ENCODE measurements at regions not wholly inside any gene's neighbourhood (a gene's known extent, or its start where the extent isn't known, plus 50 kb on each side); places are given as distances from the start of the nearest gene placed in this dataset.

DNA sequence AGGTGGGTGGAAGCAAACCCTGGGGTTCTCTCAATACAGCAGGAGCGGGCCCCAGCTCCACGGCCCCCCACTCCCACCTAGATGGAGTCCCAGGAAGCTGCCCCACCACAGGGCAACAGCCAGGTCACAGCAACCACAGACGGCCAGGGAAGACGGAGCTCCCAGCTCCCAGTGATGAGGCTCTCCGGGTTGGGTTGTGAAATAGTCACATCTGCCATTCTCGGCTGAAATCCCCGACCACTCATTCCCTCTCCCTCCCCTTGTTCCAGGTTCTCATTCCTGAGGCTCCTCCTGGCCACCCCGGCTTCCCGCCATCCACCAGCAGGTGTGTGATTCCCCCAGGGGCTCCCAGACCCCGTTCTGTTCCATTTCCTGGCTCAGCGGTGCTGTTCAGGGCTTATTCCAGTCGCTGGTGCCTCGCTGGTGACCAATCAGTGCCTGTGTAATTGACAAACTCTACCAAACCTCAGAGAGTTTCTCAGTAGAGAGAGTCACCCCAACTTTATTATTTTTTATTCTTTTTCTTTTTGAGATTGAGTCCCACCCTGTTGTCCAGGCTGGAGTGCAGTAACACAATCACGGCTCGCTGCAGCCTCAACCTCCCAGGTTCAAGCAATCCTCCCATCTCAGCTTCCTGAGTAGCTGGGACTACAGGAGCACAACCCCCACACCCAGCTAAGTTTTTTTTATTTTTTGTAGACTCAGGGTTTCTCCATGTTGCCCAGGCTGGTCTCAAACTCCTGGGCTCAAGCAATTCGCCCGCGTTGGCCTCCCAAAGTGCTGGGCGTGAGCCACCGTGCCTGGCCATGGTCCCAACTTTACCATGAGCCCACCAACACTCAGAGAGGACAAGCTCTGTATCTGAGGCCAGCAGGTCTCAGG, 63.2 kb downstream of the SHANK2 start:
- no peak overlapping the region for H3K27ac Mint-ChIP-seq
- intact Hi-C loops (cut with micrococcal nuclease): no loop called here
- H3K4me3 Mint-ChIP-seq: no peak overlapping the region
- no peaks in the 10 kb centered on the region for H3K27me3 Mint-ChIP-seq
- no peaks in the 10 kb centered on the region for H3K4me1 Mint-ChIP-seq
- H3K9me3 Mint-ChIP-seq: no peaks in the 10 kb centered on the region
- no peaks in the 10 kb centered on the region for H3K36me3 Mint-ChIP-seq (ENCODE audit: low read depth)
- DNase-seq: no peak

- intact Hi-C loops (cut with micrococcal nuclease): no loop called here
- Mint-ChIP-seq H3K4me1 (no peaks in the 10 kb centered on the region), H3K9me3 (no peaks in the 10 kb centered on the region), H3K4me3 (no peak overlapping the region), H3K27ac (no peak overlapping the region), H3K36me3 (ENCODE audit: low read depth) (no peaks in the 10 kb centered on the region), H3K27me3 (no peaks in the 10 kb centered on the region)
- DNase-seq: no peak
These were observed 64.3 kb downstream of the SHANK2 start for GRCh38 chr11:71188073-71188472.

DNA sequence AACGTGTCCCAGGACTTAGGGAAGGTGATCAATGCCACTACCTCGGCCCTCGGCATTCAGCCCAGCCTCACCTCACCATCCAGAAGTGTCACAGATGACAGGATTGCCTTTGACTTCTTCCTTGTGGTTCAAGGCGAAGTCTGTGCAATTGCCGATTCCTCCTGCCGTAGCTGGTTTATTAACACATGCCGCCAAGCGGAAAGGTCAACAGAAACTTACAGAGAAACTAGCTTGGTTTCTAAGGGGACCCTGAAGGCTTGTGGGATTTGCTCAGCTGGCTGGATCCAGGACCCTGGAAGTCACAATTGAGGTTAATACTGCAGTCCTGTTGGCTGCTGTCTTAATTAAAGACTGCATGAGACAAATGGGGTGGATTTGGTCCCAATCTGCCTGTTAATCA, 65.6 kb downstream of the SHANK2 start:
- no peaks in the 10 kb centered on the region for H3K27me3 Mint-ChIP-seq

DNA sequence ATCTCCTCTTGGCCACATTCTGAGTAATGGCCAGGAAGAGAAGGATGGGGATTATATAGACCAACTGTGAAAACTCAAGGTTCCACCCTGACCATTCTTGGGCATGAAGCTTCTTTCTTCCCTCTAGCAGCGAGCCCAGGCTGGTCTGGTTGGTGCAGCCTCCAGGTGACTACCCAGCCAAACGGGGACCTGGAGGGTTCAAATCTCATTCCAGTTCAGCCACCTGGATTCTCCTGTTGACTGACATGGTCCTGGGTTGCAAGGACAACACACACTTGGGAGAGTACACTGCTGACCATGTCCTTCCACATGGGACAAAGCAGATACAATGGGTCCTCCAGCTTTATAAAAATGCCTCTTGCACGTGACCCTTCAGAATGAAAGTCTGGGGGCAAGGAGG, 67.0 kb downstream of the SHANK2 start:
- H3K27me3 Mint-ChIP-seq: peaks cover 2% of the 10 kb centered on the region
- no peaks in the 10 kb centered on the region for H3K4me1 Mint-ChIP-seq
- no peak overlapping the region for H3K4me3 Mint-ChIP-seq
- H3K36me3 Mint-ChIP-seq (ENCODE audit: low read depth): no peaks in the 10 kb centered on the region
- no peak for DNase-seq
- H3K27ac Mint-ChIP-seq: no peak overlapping the region
- H3K9me3 Mint-ChIP-seq: no peaks in the 10 kb centered on the region
- intact Hi-C loops (cut with micrococcal nuclease): no loop called here

More for the DNA sequence above, 65.6 kb downstream of the SHANK2 start:
- intact Hi-C loops (cut with micrococcal nuclease): no loop called here
- no peak overlapping the region for H3K27ac Mint-ChIP-seq
- H3K9me3 Mint-ChIP-seq: no peaks in the 10 kb centered on the region
- no peaks in the 10 kb centered on the region for H3K4me1 Mint-ChIP-seq
- no peak overlapping the region for H3K4me3 Mint-ChIP-seq
- H3K36me3 Mint-ChIP-seq (ENCODE audit: low read depth): no peaks in the 10 kb centered on the region
- DNase-seq: no peak

DNA sequence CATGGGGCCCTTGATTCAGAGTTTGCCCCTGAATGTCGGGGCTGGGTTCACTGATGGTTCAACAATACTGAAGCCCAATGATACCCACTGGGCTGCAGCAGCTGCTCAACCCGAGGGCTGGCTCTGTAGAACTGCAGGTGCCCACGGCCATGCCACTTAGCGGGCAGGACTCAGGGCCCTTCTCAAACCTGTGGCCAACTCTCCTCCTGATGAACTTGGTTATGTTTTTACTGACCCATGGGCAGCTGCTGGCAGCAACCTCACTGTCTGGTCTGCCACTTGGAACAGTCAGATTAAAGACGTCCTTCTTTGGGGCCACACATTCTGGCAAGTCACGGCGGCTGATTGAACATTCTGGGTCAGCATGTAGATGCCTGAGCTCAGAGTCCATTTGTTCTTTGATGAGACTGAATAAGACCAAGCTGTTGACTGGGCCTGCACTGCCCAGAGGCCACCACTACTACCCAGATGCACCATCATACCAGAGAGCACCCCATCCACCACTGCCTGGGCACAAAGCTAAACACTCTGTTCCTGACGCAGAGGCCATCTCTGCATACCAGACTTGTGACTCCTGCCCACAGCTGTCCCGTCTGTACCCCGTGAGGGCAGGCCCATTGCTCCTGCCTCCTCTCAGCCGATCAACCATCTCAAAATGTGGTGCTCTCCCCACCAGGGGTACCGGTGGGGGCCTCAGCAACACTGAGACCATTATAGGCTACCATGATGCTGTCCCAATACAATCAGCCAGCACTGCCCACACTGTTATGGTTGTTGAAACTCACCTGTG, 67.8 kb downstream of the SHANK2 start:
- DNase-seq: no peak
- Mint-ChIP-seq H3K4me3 (no peak overlapping the region), H3K27ac (no peak overlapping the region), H3K36me3 (ENCODE audit: low read depth) (no peaks in the 10 kb centered on the region), H3K9me3 (no peaks in the 10 kb centered on the region), H3K4me1 (no peaks in the 10 kb centered on the region), H3K27me3 (peaks cover 9% of the 10 kb centered on the region)
- intact Hi-C loops (cut with micrococcal nuclease): no loop called here

- H3K9me3 Mint-ChIP-seq: no peaks in the 10 kb centered on the region
- H3K27me3 Mint-ChIP-seq: peaks cover 12% of the 10 kb centered on the region
- H3K36me3 Mint-ChIP-seq (ENCODE audit: low read depth): no peaks in the 10 kb centered on the region
- H3K4me3 Mint-ChIP-seq: no peak overlapping the region
- intact Hi-C loops (cut with micrococcal nuclease): no loop called here
- H3K4me1 Mint-ChIP-seq: no peaks in the 10 kb centered on the region
- DNase-seq: no peak
- no peak overlapping the region for H3K27ac Mint-ChIP-seq
These were observed 68.5 kb downstream of the SHANK2 start for GRCh38 chr11:71183878-71184277.

DNA sequence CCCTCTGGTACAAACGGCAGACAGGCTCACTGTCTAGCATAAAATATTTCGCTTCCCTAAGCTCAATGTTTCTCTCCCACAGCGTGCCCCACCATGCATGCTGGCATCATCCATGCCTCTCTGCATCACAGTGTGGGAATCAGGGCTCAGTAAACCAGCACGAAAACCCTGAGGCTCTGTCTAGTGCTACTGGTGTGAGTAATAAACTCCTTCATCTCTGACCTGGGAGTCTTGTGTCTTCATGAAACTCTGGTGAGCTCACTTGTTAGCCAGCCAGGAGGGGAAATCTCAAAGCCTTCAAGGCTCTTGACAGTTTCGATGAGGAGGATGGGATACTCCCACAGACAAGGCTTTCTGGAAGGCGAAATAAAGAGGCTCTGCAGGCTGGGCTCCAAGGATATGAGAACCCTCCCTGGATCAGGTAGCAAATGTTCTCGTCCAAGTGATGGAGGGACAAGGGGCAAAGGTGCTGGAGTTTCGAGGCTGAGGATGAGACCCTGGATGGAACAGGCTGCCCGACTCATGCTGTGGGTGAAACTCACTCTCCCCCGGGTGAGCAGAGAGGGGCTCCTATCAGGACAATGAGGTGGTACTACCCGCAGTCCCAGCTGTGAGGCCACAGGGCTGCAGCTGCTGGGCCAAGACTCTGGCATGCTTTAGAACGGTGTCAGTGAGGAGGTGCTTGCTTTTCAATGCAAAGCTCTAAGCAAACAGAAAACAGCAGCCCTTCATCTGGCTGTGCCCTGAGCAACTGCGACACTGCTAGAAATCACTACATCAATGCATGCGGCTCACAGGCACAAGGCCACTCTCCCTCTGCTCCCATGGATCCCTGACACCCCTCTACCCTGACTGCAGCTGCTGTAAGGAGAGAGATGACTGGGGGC, 69.3 kb downstream of the SHANK2 start:
- peaks cover 2% of the 10 kb centered on the region for H3K9me3 Mint-ChIP-seq
- H3K27ac Mint-ChIP-seq: no peak overlapping the region
- H3K4me1 Mint-ChIP-seq: no peaks in the 10 kb centered on the region
- peaks cover 14% of the 10 kb centered on the region for H3K27me3 Mint-ChIP-seq
- DNase-seq: no peak
- intact Hi-C loops (cut with micrococcal nuclease): no loop called here
- H3K36me3 Mint-ChIP-seq (ENCODE audit: low read depth): no peaks in the 10 kb centered on the region
- H3K4me3 Mint-ChIP-seq: no peak overlapping the region

DNA sequence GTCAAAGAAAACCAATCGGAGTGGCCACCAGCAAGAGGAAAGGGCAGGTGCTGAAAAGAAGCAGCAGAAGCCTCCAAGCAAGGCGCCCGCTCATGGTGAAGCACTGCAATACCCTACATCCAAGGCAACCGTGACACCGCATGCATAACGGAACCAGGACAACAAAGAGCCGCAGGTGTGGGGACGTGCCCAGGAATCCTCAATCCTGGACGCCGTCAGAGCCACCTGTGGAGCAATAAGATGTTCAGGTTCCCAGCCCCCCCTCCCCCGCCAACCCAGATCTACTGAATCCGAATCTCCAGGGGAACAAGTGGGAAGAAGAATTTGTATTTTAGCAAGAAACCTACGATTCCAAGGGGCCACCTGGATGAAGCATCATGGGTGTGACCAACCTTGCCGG, 70.8 kb downstream of the SHANK2 start:
- no peak for DNase-seq
- Mint-ChIP-seq H3K4me3 (no peak overlapping the region), H3K27ac (no peak overlapping the region), H3K4me1 (no peaks in the 10 kb centered on the region), H3K36me3 (ENCODE audit: low read depth) (no peaks in the 10 kb centered on the region), H3K9me3 (peaks cover 14% of the 10 kb centered on the region), H3K27me3 (peaks cover 16% of the 10 kb centered on the region)
- intact Hi-C loops (cut with micrococcal nuclease): no loop called here

- Mint-ChIP-seq H3K4me3 (no peak overlapping the region), H3K36me3 (ENCODE audit: low read depth) (no peaks in the 10 kb centered on the region), H3K27me3 (peaks cover 16% of the 10 kb centered on the region), H3K9me3 (peaks cover 17% of the 10 kb centered on the region), H3K4me1 (no peaks in the 10 kb centered on the region), H3K27ac (no peak overlapping the region)
- DNase-seq: no peak
- intact Hi-C loops (cut with micrococcal nuclease): no loop called here
These were observed 71.5 kb downstream of the SHANK2 start for GRCh38 chr11:71180694-71181470.

DNA sequence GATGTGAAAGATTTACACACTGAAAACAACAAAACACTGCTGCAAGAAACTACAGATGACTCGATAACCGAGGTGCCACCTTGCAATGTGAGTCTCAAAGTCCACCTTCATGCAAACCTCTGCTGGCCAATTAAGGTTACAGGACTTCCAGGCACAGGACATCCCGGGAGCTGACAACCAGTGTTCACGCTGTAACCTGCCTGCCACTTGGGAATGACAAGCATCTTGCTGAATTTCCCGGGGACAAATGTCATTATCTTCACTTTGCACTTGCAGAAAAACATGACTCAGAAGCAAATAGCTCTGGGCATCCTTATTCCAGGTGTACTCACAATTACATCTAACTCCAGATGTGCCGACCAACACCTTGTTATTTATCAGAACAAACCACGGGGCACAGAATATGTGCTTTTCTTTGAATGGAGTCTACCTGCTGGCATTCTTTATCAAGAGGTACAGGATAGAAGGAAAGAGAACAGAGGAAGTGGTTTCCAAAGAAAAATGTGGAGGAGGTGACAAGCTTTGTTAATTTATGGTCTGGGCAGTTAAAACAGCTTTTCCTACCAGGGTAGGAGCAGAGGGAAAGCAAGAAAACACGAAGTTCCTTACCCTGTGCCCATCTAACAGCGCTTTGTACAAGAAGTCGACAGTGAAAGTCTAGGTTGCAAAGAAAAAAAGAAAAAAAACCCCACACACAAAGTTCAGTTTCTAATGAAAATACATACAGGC, 72.3 kb downstream of the SHANK2 start:
- no peak for DNase-seq
- H3K4me3 Mint-ChIP-seq: no peak overlapping the region
- intact Hi-C loops (cut with micrococcal nuclease): no loop called here
- peaks cover 20% of the 10 kb centered on the region for H3K9me3 Mint-ChIP-seq
- peaks cover 16% of the 10 kb centered on the region for H3K27me3 Mint-ChIP-seq
- H3K36me3 Mint-ChIP-seq (ENCODE audit: low read depth): no peaks in the 10 kb centered on the region
- no peak overlapping the region for H3K27ac Mint-ChIP-seq
- H3K4me1 Mint-ChIP-seq: no peaks in the 10 kb centered on the region

- H3K27ac Mint-ChIP-seq: no peak overlapping the region
- intact Hi-C loops (cut with micrococcal nuclease): no loop called here
- DNase-seq: no peak
- H3K36me3 Mint-ChIP-seq (ENCODE audit: low read depth): no peaks in the 10 kb centered on the region
- H3K27me3 Mint-ChIP-seq: peaks cover 16% of the 10 kb centered on the region
- H3K9me3 Mint-ChIP-seq: peaks cover 22% of the 10 kb centered on the region
- no peak overlapping the region for H3K4me3 Mint-ChIP-seq
- no peaks in the 10 kb centered on the region for H3K4me1 Mint-ChIP-seq
These were observed 74.3 kb downstream of the SHANK2 start for GRCh38 chr11:71178076-71178475.

DNA sequence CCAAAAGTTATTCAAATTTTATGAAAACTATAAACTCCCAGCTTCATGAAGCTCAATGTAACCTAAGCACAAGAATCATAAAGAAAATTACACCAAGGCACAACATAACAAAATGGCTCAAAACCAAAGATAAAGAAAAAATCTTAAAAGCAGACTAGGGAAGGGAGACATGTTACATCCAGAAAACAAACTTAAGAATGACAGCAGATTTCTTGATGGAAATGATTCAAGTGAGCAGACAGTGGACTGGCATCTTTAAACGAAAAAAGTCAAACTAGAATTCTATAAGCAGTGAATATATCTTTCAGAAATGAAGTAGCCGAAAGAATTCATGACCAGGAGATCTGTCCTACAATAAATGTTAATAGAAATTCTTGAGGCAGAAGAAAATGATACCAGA, 75.6 kb downstream of the SHANK2 start:
- Mint-ChIP-seq H3K4me3 (no peak overlapping the region), H3K9me3 (peaks cover 22% of the 10 kb centered on the region), H3K36me3 (ENCODE audit: low read depth) (no peaks in the 10 kb centered on the region), H3K27me3 (peaks cover 16% of the 10 kb centered on the region), H3K4me1 (no peaks in the 10 kb centered on the region), H3K27ac (no peak overlapping the region)
- intact Hi-C loops (cut with micrococcal nuclease): no loop called here
- DNase-seq: no peak

- DNase-seq: no peak
- Mint-ChIP-seq H3K27ac (no peak overlapping the region), H3K9me3 (peaks cover 22% of the 10 kb centered on the region), H3K36me3 (ENCODE audit: low read depth) (no peaks in the 10 kb centered on the region), H3K27me3 (peaks cover 4% of the 10 kb centered on the region), H3K4me1 (no peaks in the 10 kb centered on the region), H3K4me3 (no peak overlapping the region)
- intact Hi-C loops (cut with micrococcal nuclease): no loop called here
These were observed 78.7 kb downstream of the SHANK2 start for GRCh38 chr11:71173709-71174108.

Measured in activated CD4-positive, alpha-beta T cell treated with anti-CD3 and anti-CD28 coated beads, Interleukin-2, amount 10 ng/mL, durations not matched to agents 24 days and 14 days (primary cell).